ENCODE measurements at regions not wholly inside any gene's neighbourhood (a gene's known extent, or its start where the extent isn't known, plus 50 kb on each side); places are given as distances from the start of the nearest gene placed in this dataset.

GRCh38 chr18:51751901-51752300 is 554.4 kb upstream of the MEX3C start:
- TF ChIP-seq REST (IDR thresholded peaks at IDR 0.05; ENCODE audit: insufficient read depth in 1 of 2, low read depth in 2 of 2, low read length in 2 of 2) (no peak), FOXP2 (optimal IDR thresholded peaks at IDR 0.05; ENCODE audit: borderline replicate concordance, extremely low read depth, extremely low read length, insufficient read depth) (no peak), SIN3A (IDR thresholded peaks at IDR 0.05; ENCODE audit: borderline replicate concordance, insufficient read depth, low read length) (no peak), POLR2AphosphoS5 (IDR thresholded peaks at IDR 0.05; ENCODE audit: low read depth, low read length) (no peak), TAF1 (IDR thresholded peaks at IDR 0.05; ENCODE audit: borderline replicate concordance, insufficient read depth, low read length) (no peak)

- TF ChIP-seq POLR2AphosphoS5 (IDR thresholded peaks at IDR 0.05; ENCODE audit: low read depth, low read length) (no peak), REST (IDR thresholded peaks at IDR 0.05; ENCODE audit: insufficient read depth in 1 of 2, low read depth in 2 of 2, low read length in 2 of 2) (no peak), TAF1 (IDR thresholded peaks at IDR 0.05; ENCODE audit: borderline replicate concordance, insufficient read depth, low read length) (no peak), FOXP2 (optimal IDR thresholded peaks at IDR 0.05; ENCODE audit: borderline replicate concordance, extremely low read depth, extremely low read length, insufficient read depth) (no peak), SIN3A (IDR thresholded peaks at IDR 0.05; ENCODE audit: borderline replicate concordance, insufficient read depth, low read length) (no peak)
Observed at GRCh38 chr18:51753365-51754057, 556.0 kb upstream of the MEX3C start.

GRCh38 chr18:51754566-51754965 is 557.1 kb upstream of the MEX3C start:
- TF ChIP-seq SIN3A (IDR thresholded peaks at IDR 0.05; ENCODE audit: borderline replicate concordance, insufficient read depth, low read length) (no peak), TAF1 (IDR thresholded peaks at IDR 0.05; ENCODE audit: borderline replicate concordance, insufficient read depth, low read length) (no peak)

GRCh38 chr18:51757255-51757924 is 559.9 kb upstream of the MEX3C start:
- TF ChIP-seq POLR2AphosphoS5 (IDR thresholded peaks at IDR 0.05; ENCODE audit: low read depth, low read length) (no peak), FOXP2 (optimal IDR thresholded peaks at IDR 0.05; ENCODE audit: borderline replicate concordance, extremely low read depth, extremely low read length, insufficient read depth) (no peak), SIN3A (IDR thresholded peaks at IDR 0.05; ENCODE audit: borderline replicate concordance, insufficient read depth, low read length) (no peak), TAF1 (IDR thresholded peaks at IDR 0.05; ENCODE audit: borderline replicate concordance, insufficient read depth, low read length) (no peak), REST (IDR thresholded peaks at IDR 0.05; ENCODE audit: insufficient read depth in 1 of 2, low read depth in 2 of 2, low read length in 2 of 2) (no peak)

GRCh38 chr18:51762373-51762772 is 564.9 kb upstream of the MEX3C start:
- no peak for TF ChIP-seq FOXP2 (optimal IDR thresholded peaks at IDR 0.05; ENCODE audit: borderline replicate concordance, extremely low read depth, extremely low read length, insufficient read depth)

- TF ChIP-seq REST (IDR thresholded peaks at IDR 0.05; ENCODE audit: insufficient read depth in 1 of 2, low read depth in 2 of 2, low read length in 2 of 2) (no peak), FOXP2 (optimal IDR thresholded peaks at IDR 0.05; ENCODE audit: borderline replicate concordance, extremely low read depth, extremely low read length, insufficient read depth) (no peak), SIN3A (IDR thresholded peaks at IDR 0.05; ENCODE audit: borderline replicate concordance, insufficient read depth, low read length) (no peak), TAF1 (IDR thresholded peaks at IDR 0.05; ENCODE audit: borderline replicate concordance, insufficient read depth, low read length) (no peak), POLR2AphosphoS5 (IDR thresholded peaks at IDR 0.05; ENCODE audit: low read depth, low read length) (no peak)
Observed at GRCh38 chr18:51765606-51766360, 568.3 kb upstream of the MEX3C start.

Data from PFSK-1 (cell line).